ENCODE measurements at regions not wholly inside any gene's neighbourhood (a gene's known extent, or its start where the extent isn't known, plus 50 kb on each side); places are given as distances from the start of the nearest gene placed in this dataset.

- TF ChIP-seq POLR2A (IDR thresholded peaks at IDR 0.05) (no peak), CTCF (IDR thresholded peaks at IDR 0.05) (no peak)
These were observed 575.2 kb upstream of the MDGA2 start for GRCh38 chr14:48250575-48250974.

All from uterus (tissue), 2 donors.